ENCODE measurements at regions not wholly inside any gene's neighbourhood (a gene's known extent, or its start where the extent isn't known, plus 50 kb on each side); places are given as distances from the start of the nearest gene placed in this dataset.

- Histone ChIP-seq H3K27me3 (ENCODE audit: control insufficient read depth, insufficient read depth, low read length, poor library complexity, severe bottlenecking) (no peaks in the 10 kb centered on the region), H3K9me3 (ENCODE audit: control insufficient read depth, low read length) (no peaks in the 10 kb centered on the region), H3K9ac (ENCODE audit: extremely low read depth, low read length, poor library complexity, severe bottlenecking) (no peak overlapping the region), H3K27ac (ENCODE audit: low read depth, low read length) (no peak overlapping the region), H3K4me1 (ENCODE audit: control insufficient read depth, insufficient read depth, low read length) (no peaks in the 10 kb centered on the region), H3K4me3 (ENCODE audit: low read length) (no peak overlapping the region), H3K36me3 (ENCODE audit: control insufficient read depth, insufficient read depth, low read length) (no peaks in the 10 kb centered on the region)
- DNase-seq, result no peak
- TF ChIP-seq CTCF (conservative IDR thresholded peaks at IDR 0.05), result no peak
- no peak overlapping the region for H3K4me3 Mint-ChIP-seq
- no peak overlapping the region for H3K27ac Mint-ChIP-seq
- H3K4me1 Mint-ChIP-seq, result no peaks in the 10 kb centered on the region
- H3K36me3 Mint-ChIP-seq (ENCODE audit: low read depth), result no peaks in the 10 kb centered on the region
- H3K9me3 Mint-ChIP-seq, result no peaks in the 10 kb centered on the region
- H3K27me3 Mint-ChIP-seq (ENCODE audit: insufficient read depth), result peaks cover 12% of the 10 kb centered on the region
- WGBS, 2 experiments (ENCODE audit: insufficient coverage in 1 of 2, insufficient read length in 1 of 2), result 96 to 100% methylated on average over 29 to 41 of the region's 41 CpGs
Observed at GRCh38 chr11:129618046-129618569, 197.5 kb upstream of the TMEM45B start.

- no peaks in the 10 kb centered on the region for H3K27me3 ChIP-seq (ENCODE audit: control insufficient read depth, insufficient read depth, low read length, poor library complexity, severe bottlenecking)
- 92% methylated on average over 6 to 12 of the region's 12 CpGs for WGBS, 2 experiments (ENCODE audit: insufficient coverage in 1 of 2, insufficient read length in 1 of 2)
- no peaks in the 10 kb centered on the region for H3K36me3 ChIP-seq (ENCODE audit: control insufficient read depth, insufficient read depth, low read length)
- H3K27ac ChIP-seq (ENCODE audit: low read depth, low read length), result no peak overlapping the region
- Mint-ChIP-seq H3K4me3 (no peak overlapping the region), H3K27ac (no peak overlapping the region), H3K9me3 (no peaks in the 10 kb centered on the region), H3K4me1 (no peaks in the 10 kb centered on the region), H3K27me3 (ENCODE audit: insufficient read depth) (peaks cover 12% of the 10 kb centered on the region), H3K36me3 (ENCODE audit: low read depth) (no peaks in the 10 kb centered on the region)
- no peak for DNase-seq
- H3K4me3 ChIP-seq (ENCODE audit: low read length), result no peak overlapping the region
- no peak for TF ChIP-seq CTCF (conservative IDR thresholded peaks at IDR 0.05)
- no peak overlapping the region for H3K9ac ChIP-seq (ENCODE audit: extremely low read depth, low read length, poor library complexity, severe bottlenecking)
- no peaks in the 10 kb centered on the region for H3K4me1 ChIP-seq (ENCODE audit: control insufficient read depth, insufficient read depth, low read length)
- no peaks in the 10 kb centered on the region for H3K9me3 ChIP-seq (ENCODE audit: control insufficient read depth, low read length)
Observed at GRCh38 chr11:129620237-129621104, 195.2 kb upstream of the TMEM45B start.

- Histone ChIP-seq H3K27ac (ENCODE audit: low read depth, low read length) (no peak overlapping the region), H3K36me3 (ENCODE audit: control insufficient read depth, insufficient read depth, low read length) (no peaks in the 10 kb centered on the region), H3K27me3 (ENCODE audit: control insufficient read depth, insufficient read depth, low read length, poor library complexity, severe bottlenecking) (no peaks in the 10 kb centered on the region), H3K9ac (ENCODE audit: extremely low read depth, low read length, poor library complexity, severe bottlenecking) (no peak overlapping the region), H3K4me1 (ENCODE audit: control insufficient read depth, insufficient read depth, low read length) (no peaks in the 10 kb centered on the region), H3K9me3 (ENCODE audit: control insufficient read depth, low read length) (no peaks in the 10 kb centered on the region), H3K4me3 (ENCODE audit: low read length) (no peak overlapping the region)
- Mint-ChIP-seq H3K9me3 (no peaks in the 10 kb centered on the region), H3K27ac (no peak overlapping the region), H3K4me3 (no peak overlapping the region), H3K36me3 (ENCODE audit: low read depth) (no peaks in the 10 kb centered on the region), H3K27me3 (ENCODE audit: insufficient read depth) (no peaks in the 10 kb centered on the region), H3K4me1 (no peaks in the 10 kb centered on the region)
- WGBS, 2 experiments (ENCODE audit: insufficient coverage in 1 of 2, insufficient read length in 1 of 2), result 87 to 93% methylated on average over 5 to 6 of the region's 6 CpGs
- no peak for DNase-seq
- TF ChIP-seq CTCF (conservative IDR thresholded peaks at IDR 0.05), result no peak
Observed at GRCh38 chr11:129625930-129626329, 189.7 kb upstream of the TMEM45B start.

All from endodermal cell (in vitro differentiated cells).